HG02642 (cell line): ENCODE measurements at regions not wholly inside any gene's neighbourhood (a gene's known extent, or its start where the extent isn't known, plus 50 kb on each side); places are given as distances from the start of the nearest gene placed in this dataset.
"Not testable (repeated sequence)": the region's sequence is repeated elsewhere in the genome, so short reads cannot be mapped to it uniquely, and the experiment has no call there.

Source experiments
- ATAC-seq: cut with Tn5 transposase; IDR thresholded peaks from one replicate; pipeline ENCODE4 v1.9.1; 2021; ENCODE audit warnings: mild to moderate bottlenecking; ENCODE audit not compliant: unreplicated experiment, poor library complexity

GRCh38 chr12:131625966-131626722, 84.7 kb upstream of the SFSWAP start:
- not testable (repeated sequence) for ATAC-seq

- not testable (repeated sequence) for ATAC-seq
Measured at GRCh38 chr12:131627151-131628022, 83.5 kb upstream of the SFSWAP start.

- ATAC-seq = no peak
Measured at GRCh38 chr12:131628023-131628740, 82.7 kb upstream of the SFSWAP start.

GRCh38 chr12:131628766-131629448, 82.0 kb upstream of the SFSWAP start:
- ATAC-seq = no peak

GRCh38 chr12:131631230-131631629, 79.7 kb upstream of the SFSWAP start:
- ATAC-seq = no peak

- not testable (repeated sequence) for ATAC-seq
Measured at GRCh38 chr12:131631889-131632651, 78.8 kb upstream of the SFSWAP start.

- ATAC-seq = not testable (repeated sequence)
Measured at GRCh38 chr12:131632652-131633023, 78.3 kb upstream of the SFSWAP start.

- ATAC-seq = not testable (repeated sequence)
Measured at GRCh38 chr12:131633610-131634009, 77.3 kb upstream of the SFSWAP start.

GRCh38 chr12:131634037-131634436, 76.9 kb upstream of the SFSWAP start:
- no peak for ATAC-seq

GRCh38 chr12:131635012-131635411, 75.9 kb upstream of the SFSWAP start:
- not testable (repeated sequence) for ATAC-seq

GRCh38 chr12:131635491-131636122, 75.3 kb upstream of the SFSWAP start:
- no peak for ATAC-seq

GRCh38 chr12:131636266-131636665, 74.6 kb upstream of the SFSWAP start:
- ATAC-seq = no peak

GRCh38 chr12:131636940-131637750, 73.7 kb upstream of the SFSWAP start:
- no peak for ATAC-seq

- ATAC-seq = no peak
Measured at GRCh38 chr12:131637986-131638385, 72.9 kb upstream of the SFSWAP start.

GRCh38 chr12:131639270-131639940, 71.5 kb upstream of the SFSWAP start:
- ATAC-seq = no peak

- no peak for ATAC-seq
Measured at GRCh38 chr12:131640525-131640924, 70.4 kb upstream of the SFSWAP start.

- no peak for ATAC-seq
Measured at GRCh38 chr12:131641315-131641714, 69.6 kb upstream of the SFSWAP start.

GRCh38 chr12:131642101-131642540, 68.8 kb upstream of the SFSWAP start:
- no peak for ATAC-seq
